ENCODE measurements at regions not wholly inside any gene's neighbourhood (a gene's known extent, or its start where the extent isn't known, plus 50 kb on each side); places are given as distances from the start of the nearest gene placed in this dataset.

DNA sequence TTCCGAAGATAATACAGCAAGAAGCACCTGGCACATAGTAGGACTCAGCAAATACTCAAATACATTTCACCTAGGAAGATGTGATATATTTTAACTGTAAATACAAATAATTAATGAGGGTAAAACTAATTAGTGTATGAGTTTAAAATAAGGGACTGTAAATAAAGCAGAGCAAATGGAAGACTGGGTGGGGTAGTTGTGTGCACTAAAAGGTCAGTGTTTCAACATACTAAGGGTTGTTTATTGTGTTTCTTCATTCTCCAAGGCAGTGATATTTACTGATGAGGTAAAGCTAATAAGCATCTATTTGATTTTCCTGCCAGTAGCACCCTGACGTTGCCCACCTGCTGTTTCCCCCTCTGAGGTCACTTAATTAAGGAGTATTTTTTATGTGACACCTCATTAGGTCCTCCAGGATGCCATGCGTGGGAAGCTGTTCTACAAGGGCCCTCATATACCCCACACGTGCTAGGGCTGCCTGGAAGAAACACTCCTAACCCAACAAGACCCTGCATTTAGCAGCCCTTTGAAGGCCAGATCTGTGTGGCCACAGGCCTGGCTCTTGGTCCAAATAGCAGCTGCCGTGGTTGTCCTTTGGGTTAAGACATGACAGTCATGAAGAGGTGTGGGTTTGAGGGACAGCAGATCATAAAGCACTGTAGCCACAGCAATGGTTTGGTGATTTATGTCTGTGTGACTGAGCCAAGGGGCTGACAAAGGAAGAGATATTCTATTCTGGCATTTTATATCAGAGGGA is 97.5 kb upstream of the RPS23 start:
- TF ChIP-seq, protein P1, sequence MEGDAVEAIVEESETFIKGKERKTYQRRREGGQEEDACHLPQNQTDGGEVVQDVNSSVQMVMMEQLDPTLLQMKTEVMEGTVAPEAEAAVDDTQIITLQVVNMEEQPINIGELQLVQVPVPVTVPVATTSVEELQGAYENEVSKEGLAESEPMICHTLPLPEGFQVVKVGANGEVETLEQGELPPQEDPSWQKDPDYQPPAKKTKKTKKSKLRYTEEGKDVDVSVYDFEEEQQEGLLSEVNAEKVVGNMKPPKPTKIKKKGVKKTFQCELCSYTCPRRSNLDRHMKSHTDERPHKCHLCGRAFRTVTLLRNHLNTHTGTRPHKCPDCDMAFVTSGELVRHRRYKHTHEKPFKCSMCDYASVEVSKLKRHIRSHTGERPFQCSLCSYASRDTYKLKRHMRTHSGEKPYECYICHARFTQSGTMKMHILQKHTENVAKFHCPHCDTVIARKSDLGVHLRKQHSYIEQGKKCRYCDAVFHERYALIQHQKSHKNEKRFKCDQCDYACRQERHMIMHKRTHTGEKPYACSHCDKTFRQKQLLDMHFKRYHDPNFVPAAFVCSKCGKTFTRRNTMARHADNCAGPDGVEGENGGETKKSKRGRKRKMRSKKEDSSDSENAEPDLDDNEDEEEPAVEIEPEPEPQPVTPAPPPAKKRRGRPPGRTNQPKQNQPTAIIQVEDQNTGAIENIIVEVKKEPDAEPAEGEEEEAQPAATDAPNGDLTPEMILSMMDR (conservative IDR thresholded peaks at IDR 0.05; ENCODE audit: low read length) = no peak
- no peak for DNase-seq (ENCODE audit: low read depth)
- H3K4me3 ChIP-seq (ENCODE audit: low read length) = no peak overlapping the region

DNA sequence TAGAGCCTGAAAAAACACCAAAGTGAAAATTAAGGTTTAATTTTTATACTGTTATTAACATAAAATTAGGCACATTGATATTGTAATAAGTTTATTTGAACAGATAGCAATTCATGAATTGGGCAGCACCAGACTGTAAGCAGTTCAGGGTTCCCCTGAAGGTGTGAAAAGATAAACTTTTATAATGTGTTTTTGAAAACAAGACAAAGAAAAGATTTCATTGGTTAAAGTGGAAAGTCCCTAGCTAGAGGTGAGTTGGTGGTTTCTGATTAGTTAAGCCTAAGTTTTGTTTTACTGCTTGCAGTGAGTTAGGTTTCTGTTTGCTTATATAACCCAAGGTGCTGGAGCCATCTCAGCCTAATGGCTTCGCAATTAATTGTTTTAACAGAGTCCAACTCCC is 96.5 kb upstream of the RPS23 start:
- H3K4me3 ChIP-seq (ENCODE audit: low read length) = no peak overlapping the region
- TF ChIP-seq, protein P1 (conservative IDR thresholded peaks at IDR 0.05; ENCODE audit: low read length) = no peak
- no peak for DNase-seq (ENCODE audit: low read depth)

DNA sequence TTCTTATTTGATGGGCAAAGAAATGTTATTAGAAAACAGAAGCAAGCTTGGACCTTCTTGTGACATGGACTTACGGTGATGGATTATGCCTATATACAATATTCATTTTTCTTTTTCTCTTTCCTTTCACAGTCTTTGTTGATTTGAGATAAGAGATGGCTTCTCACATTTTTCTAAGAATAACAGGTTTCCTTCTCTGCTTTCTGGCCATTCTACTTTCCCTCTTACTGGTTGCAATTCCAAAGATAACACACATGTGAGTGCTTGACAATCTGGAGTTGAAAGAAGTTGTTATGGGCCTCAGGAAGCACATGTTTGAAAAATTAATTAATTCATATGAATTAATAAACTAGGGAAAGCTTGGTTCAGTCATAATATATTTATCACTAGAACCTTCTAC is 89.8 kb upstream of the RPS23 start:
- no peak overlapping the region for H3K4me3 ChIP-seq (ENCODE audit: low read length)
- TF ChIP-seq, protein P1 (conservative IDR thresholded peaks at IDR 0.05; ENCODE audit: low read length) = no peak
- DNase-seq (ENCODE audit: low read depth) = no peak

DNA sequence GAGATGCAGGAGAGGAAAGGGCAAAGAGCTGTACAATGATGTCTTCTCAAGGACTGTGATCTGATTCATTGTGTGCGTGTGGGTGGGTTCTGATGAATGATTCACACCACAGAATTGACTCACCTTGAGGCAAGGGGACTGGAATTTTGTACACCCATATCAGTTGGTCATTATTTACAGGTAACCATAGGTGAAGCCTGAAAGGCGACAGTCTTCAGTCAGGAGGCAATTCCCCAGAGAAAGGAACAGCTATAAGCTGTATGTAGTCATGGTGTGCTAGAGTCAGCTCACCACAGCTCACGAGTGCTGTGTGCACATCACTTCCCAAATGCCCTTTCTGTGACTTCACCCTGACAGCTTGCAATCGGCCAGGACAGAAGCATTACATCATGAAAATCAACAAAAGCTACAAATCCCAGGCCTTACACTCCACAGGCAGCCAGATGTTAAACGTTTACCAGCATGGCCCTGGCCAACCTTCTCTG is 87.6 kb upstream of the RPS23 start:
- TF ChIP-seq, protein P1 (conservative IDR thresholded peaks at IDR 0.05; ENCODE audit: low read length) = no peak
- no peak overlapping the region for H3K4me3 ChIP-seq (ENCODE audit: low read length)
- DNase-seq (ENCODE audit: low read depth) = peak; percentile 70

DNA sequence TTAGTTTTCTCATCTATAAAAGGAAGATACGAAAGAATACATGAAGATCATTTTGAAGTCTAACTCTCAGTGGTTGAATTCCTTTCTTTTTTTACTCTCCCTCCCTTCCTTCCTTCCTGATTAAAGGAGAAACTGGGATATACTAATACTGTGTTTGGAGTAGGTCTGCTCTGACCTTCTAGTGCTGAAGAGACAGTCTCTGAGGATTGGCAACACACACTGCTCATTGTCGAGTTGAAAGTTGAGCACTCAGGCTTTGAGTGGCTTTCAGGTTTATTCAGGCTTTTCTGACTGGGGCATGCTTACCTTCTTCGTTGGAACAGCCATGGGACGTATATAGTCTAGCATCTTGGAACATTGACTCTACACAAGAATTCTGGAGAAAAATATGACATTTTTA is 86.9 kb upstream of the RPS23 start:
- DNase-seq (ENCODE audit: low read depth) = no peak
- TF ChIP-seq, protein P1 (conservative IDR thresholded peaks at IDR 0.05; ENCODE audit: low read length) = no peak
- no peak overlapping the region for H3K4me3 ChIP-seq (ENCODE audit: low read length)

DNA sequence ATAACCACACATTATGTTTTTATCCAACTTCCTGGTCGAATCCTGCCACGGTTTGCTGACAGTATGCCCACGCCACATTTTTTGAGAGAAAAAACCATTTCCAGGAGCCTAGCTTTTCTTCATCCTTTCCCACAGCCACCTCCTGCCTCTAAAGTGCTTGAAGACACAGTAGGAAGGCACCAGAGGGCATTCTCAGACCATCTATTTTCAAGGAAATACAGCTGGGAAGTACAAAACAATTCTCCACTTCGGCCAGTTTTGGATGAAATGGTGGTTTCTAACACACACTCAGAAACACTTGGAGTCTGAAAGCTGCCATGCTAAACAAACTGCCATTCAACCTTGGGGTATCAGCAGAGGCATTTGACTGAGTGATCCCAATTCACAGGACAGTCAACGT is 86.3 kb upstream of the RPS23 start:
- no peak overlapping the region for H3K4me3 ChIP-seq (ENCODE audit: low read length)
- peak; percentile 81 for DNase-seq (ENCODE audit: low read depth)
- TF ChIP-seq, protein P1 (conservative IDR thresholded peaks at IDR 0.05; ENCODE audit: low read length) = peak; percentile 84

DNA sequence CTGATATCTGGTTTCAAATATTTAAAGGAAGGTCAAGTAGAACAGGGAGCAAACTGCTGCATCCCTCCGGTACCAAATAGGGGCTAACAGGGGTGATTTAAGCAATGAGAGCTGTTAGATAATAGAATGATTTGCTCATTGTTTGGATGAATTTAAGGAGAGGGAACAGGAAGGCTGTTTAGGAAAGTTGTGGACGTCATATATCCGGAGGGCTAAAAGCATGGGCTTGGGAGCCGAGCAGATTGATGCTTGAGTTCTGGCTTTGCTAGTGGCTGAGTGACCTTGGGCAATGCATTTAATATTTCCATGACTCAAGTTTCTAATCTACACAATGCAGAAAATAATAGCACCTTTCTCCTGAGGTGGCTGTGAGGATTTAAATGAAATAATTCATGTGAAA is 85.4 kb upstream of the RPS23 start:
- DNase-seq (ENCODE audit: low read depth) = no peak
- TF ChIP-seq, protein P1 (conservative IDR thresholded peaks at IDR 0.05; ENCODE audit: low read length) = no peak

More for the DNA sequence above, 85.4 kb upstream of the RPS23 start:
- no peak overlapping the region for H3K4me3 ChIP-seq (ENCODE audit: low read length)

Data from AG10803 (cell line).